GM19438 (cell line): ENCODE measurements at regions not wholly inside any gene's neighbourhood (a gene's known extent, or its start where the extent isn't known, plus 50 kb on each side); places are given as distances from the start of the nearest gene placed in this dataset.

Experiments used
- ATAC-seq: cut with Tn5 transposase; IDR thresholded peaks from one replicate; pipeline ENCODE4 v1.9.1; 2021; ENCODE audit warnings: low read depth; ENCODE audit not compliant: unreplicated experiment

GRCh38 chr2:10984418-10985135 lies 72.8 kb downstream of the KCNF1 start:
- no peak for ATAC-seq

- no peak for ATAC-seq
These were observed 73.5 kb downstream of the KCNF1 start for GRCh38 chr2:10985260-10985659.

GRCh38 chr2:10985901-10986535 lies 74.3 kb downstream of the KCNF1 start:
- no peak for ATAC-seq

- ATAC-seq, result no peak
These were observed 75.7 kb downstream of the KCNF1 start for GRCh38 chr2:10987439-10987838.

- no peak for ATAC-seq
These were observed 76.1 kb downstream of the KCNF1 start for GRCh38 chr2:10987861-10988260.

- ATAC-seq, result no peak
These were observed 77.4 kb downstream of the KCNF1 start for GRCh38 chr2:10989151-10989550.

GRCh38 chr2:10989782-10990181 lies 78.0 kb downstream of the KCNF1 start:
- no peak for ATAC-seq

- ATAC-seq, result no peak
These were observed 78.9 kb downstream of the KCNF1 start for GRCh38 chr2:10990561-10991111.

- ATAC-seq, result no peak
These were observed 80.5 kb downstream of the KCNF1 start for GRCh38 chr2:10992023-10992791.

- no peak for ATAC-seq
These were observed 81.3 kb downstream of the KCNF1 start for GRCh38 chr2:10993001-10993481.

- no peak for ATAC-seq
These were observed 83.7 kb downstream of the KCNF1 start for GRCh38 chr2:10995366-10995970.

- ATAC-seq, result no peak
These were observed 92.5 kb downstream of the KCNF1 start for GRCh38 chr2:11004199-11004598.

- ATAC-seq, result no peak
These were observed 93.3 kb downstream of the KCNF1 start for GRCh38 chr2:11005032-11005431.

- no peak for ATAC-seq
These were observed 94.5 kb downstream of the KCNF1 start for GRCh38 chr2:11006191-11006590.

GRCh38 chr2:11007331-11008264 lies 95.9 kb downstream of the KCNF1 start:
- ATAC-seq, result no peak

- ATAC-seq, result no peak
These were observed 97.0 kb downstream of the KCNF1 start for GRCh38 chr2:11008773-11009172.

GRCh38 chr2:11009176-11009575 lies 97.4 kb downstream of the KCNF1 start:
- ATAC-seq, result no peak

GRCh38 chr2:11009891-11010290 lies 98.2 kb downstream of the KCNF1 start:
- ATAC-seq, result no peak

GRCh38 chr2:11011359-11011758 lies 99.6 kb downstream of the KCNF1 start:
- ATAC-seq, result no peak
